Body of pancreas (tissue), 4 donors: ENCODE measurements at regions not wholly inside any gene's neighbourhood (a gene's known extent, or its start where the extent isn't known, plus 50 kb on each side); places are given as distances from the start of the nearest gene placed in this dataset.

Experiments used
- ATAC-seq: fragments of 150-250 bp; one replicate; pipeline ENCODE4 v1.9.1; 2016
- DNase-seq, 4 donors: peaks; one replicate each; pipeline ENCODE4 v3.0.0-alpha.2; 2019
- H3K27ac ChIP-seq, 4 donors: fragments of 200-600 bp; sonication (generic); 1 replicate in 3 of 4; 2 replicates in 1 of 4; pipeline versions ENCODE4 v1.5.1 to v1.6.1; 2016 to 2019; ENCODE audit warnings: mild to moderate bottlenecking in 1 of 4, mixed read lengths in 1 of 4, moderate library complexity in 1 of 4
- H3K27me3 ChIP-seq, 2 donors: fragments of 200-600 bp; sonication (generic); one replicate each; pipeline ENCODE4 v1.6.0; 2016; ENCODE audit warnings: mild to moderate bottlenecking in 1 of 2
- H3K36me3 ChIP-seq, 2 donors: fragments of 200-600 bp; sonication (generic); replicated peaks in 1 of 2; 2 replicates each; pipeline ENCODE4 v1.5.1; 2016; ENCODE audit warnings: low read depth in 2 of 2; ENCODE audit not compliant: insufficient read depth in 1 of 2
- H3K4me1 ChIP-seq: fragments of 200-600 bp; sonication (generic); one replicate; pipeline ENCODE4 v1.6.0; 2016
- H3K4me3 ChIP-seq, 2 donors: fragments of 200-600 bp; sonication (generic); 1 replicate in 1 of 2; 2 replicates in 1 of 2; pipeline ENCODE4 v1.5.1; 2016 to 2019
- H3K9me3 ChIP-seq, 3 donors: fragments of 200-600 bp; sonication (generic); 1 replicate in 2 of 3; 2 replicates in 1 of 3; pipeline ENCODE4 v1.5.1; 2016
- POLR2A ChIP-seq, 3 donors: fragments of 450-650 bp; IDR thresholded peaks; one replicate each; pipeline ENCODE4 v1.6.1; 2016; ENCODE audit warnings: antibody characterized with exemption in 3 of 3, mild to moderate bottlenecking in 2 of 3
- WGBS, 2 donors: methylation state at CpG; one replicate each; pipeline ENCODE4 v1.1.5; 2017; 5-methylcytosine and 5-hydroxymethylcytosine counted together
- intact Hi-C: fragments of 100-400 bp; cut with DNase I; formaldehyde crosslinking; loops from one replicate; pipeline ENCODE4 v1.15.1; 2023
- TF ChIP-seq, protein P1 (sequence below), 7 experiments: fragments of 450-650 bp in 4 of 7; fragments of 200-600 bp in 3 of 7; sonication (generic) in 3 of 7; IDR thresholded peaks; one replicate each; pipeline ENCODE4 v1.5.1; 2016 to 2019; ENCODE audit warnings: antibody characterized with exemption in 7 of 7

DNA sequence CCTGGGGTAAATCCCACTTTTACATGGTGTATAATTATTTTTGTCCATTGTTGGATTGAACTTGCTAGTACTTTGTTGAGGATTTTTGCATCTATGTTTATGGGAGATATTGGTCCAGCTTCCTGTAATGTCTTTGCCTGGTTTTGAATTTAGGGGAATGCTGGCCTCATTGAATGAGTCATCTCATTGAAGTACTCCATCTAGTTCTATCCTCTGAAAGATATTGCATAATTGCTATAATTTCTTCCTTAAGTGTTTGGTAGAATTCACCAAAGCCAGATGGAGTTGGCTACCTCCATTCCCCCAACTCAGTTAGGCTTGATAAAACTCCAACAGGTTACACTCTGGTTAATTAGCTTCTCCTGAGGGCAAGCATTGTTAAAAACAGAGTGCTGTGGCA is 237.4 kb upstream of the TGFBR2 start:
- no peak for ATAC-seq
- Histone ChIP-seq H3K4me1 (peaks cover 12% of the 10 kb centered on the region), H3K27ac (no peak overlapping the region), H3K36me3 (no peaks in the 10 kb centered on the region), H3K27me3 (no peaks in the 10 kb centered on the region), H3K9me3 (no peaks in the 10 kb centered on the region), H3K4me3 (no peak overlapping the region)
- TF ChIP-seq POLR2A (IDR thresholded peaks at IDR 0.05), result no peak
- TF ChIP-seq, protein P1, sequence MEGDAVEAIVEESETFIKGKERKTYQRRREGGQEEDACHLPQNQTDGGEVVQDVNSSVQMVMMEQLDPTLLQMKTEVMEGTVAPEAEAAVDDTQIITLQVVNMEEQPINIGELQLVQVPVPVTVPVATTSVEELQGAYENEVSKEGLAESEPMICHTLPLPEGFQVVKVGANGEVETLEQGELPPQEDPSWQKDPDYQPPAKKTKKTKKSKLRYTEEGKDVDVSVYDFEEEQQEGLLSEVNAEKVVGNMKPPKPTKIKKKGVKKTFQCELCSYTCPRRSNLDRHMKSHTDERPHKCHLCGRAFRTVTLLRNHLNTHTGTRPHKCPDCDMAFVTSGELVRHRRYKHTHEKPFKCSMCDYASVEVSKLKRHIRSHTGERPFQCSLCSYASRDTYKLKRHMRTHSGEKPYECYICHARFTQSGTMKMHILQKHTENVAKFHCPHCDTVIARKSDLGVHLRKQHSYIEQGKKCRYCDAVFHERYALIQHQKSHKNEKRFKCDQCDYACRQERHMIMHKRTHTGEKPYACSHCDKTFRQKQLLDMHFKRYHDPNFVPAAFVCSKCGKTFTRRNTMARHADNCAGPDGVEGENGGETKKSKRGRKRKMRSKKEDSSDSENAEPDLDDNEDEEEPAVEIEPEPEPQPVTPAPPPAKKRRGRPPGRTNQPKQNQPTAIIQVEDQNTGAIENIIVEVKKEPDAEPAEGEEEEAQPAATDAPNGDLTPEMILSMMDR (IDR thresholded peaks at IDR 0.05), result no peak
- intact Hi-C loops, result no loop called here
- no peak for DNase-seq

DNA sequence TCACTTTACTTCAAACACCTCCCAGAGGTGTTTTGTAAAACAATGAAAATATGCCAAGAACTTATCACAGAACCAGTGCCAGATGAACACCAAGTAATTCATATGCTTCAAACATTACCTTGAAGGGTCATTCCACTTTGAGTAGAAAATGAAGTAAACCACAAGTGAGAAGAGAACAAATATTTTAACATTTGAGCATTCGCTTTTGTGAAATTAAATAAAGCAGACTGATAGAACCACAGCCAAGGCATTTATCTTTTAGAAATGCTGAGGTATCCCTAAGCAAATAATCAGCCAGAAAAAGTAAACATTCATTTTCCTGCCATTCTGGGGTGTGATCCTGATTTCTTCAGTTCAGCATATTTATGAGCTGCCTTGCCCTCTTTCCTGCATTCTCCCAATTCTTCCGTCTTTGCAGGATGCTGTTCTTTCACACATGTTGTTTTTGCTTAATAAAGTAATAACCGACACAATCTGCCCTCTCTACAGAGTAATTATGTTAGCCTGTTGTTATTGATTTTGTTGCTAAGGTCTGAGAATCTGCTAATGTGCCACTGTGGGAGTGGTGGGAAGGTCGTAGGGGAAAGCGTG is 235.6 kb upstream of the TGFBR2 start:
- no peaks in the 10 kb centered on the region for H3K27me3 ChIP-seq
- DNase-seq (no peak), ATAC-seq (peak; percentile 45)
- intact Hi-C loops, result no loop called here
- no peak overlapping the region for H3K4me3 ChIP-seq
- peak overlapping the region in 2 of 4 donors; percentile 15 to 27 for H3K27ac ChIP-seq
- H3K36me3 ChIP-seq, result no peaks in the 10 kb centered on the region
- 4 to 16% methylated on average over 5 of the region's 5 CpGs for WGBS, 2 donors
- no peaks in the 10 kb centered on the region for H3K9me3 ChIP-seq
- no peak for TF ChIP-seq POLR2A (IDR thresholded peaks at IDR 0.05)
- TF ChIP-seq, protein P1 (IDR thresholded peaks at IDR 0.05), result no peak
- H3K4me1 ChIP-seq, result peaks cover 12% of the 10 kb centered on the region

DNA sequence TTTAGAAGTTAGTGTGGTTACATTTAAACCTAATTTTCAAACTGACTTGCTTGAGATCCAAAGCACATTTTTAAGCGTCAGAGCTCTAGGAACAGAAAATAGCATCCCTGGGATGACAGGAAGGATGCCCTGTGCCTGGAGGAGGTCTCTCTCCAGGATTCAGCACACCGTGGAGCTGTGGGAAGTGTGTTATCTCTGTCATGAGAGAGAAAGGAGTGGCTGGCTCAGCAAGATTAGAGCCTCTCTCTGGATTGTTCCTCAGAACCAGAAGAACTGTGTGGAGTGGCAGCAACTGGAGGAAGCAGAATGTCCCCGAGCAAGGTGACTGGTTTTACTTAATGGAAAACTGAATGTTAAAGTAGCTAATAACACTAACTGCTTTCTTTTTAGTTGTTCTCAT is 233.6 kb upstream of the TGFBR2 start:
- H3K27ac ChIP-seq, result no peak overlapping the region
- peaks cover 12% of the 10 kb centered on the region for H3K4me1 ChIP-seq
- 48 to 53% methylated on average over 3 of the region's 3 CpGs for WGBS, 2 donors
- H3K9me3 ChIP-seq, result no peaks in the 10 kb centered on the region
- DNase-seq (no peak), ATAC-seq (no peak)
- no peak for TF ChIP-seq POLR2A (IDR thresholded peaks at IDR 0.05)
- TF ChIP-seq, protein P1 (IDR thresholded peaks at IDR 0.05), result no peak
- intact Hi-C loops, result no loop called here
- H3K4me3 ChIP-seq, result no peak overlapping the region
- no peaks in the 10 kb centered on the region for H3K36me3 ChIP-seq
- H3K27me3 ChIP-seq, result no peaks in the 10 kb centered on the region

DNA sequence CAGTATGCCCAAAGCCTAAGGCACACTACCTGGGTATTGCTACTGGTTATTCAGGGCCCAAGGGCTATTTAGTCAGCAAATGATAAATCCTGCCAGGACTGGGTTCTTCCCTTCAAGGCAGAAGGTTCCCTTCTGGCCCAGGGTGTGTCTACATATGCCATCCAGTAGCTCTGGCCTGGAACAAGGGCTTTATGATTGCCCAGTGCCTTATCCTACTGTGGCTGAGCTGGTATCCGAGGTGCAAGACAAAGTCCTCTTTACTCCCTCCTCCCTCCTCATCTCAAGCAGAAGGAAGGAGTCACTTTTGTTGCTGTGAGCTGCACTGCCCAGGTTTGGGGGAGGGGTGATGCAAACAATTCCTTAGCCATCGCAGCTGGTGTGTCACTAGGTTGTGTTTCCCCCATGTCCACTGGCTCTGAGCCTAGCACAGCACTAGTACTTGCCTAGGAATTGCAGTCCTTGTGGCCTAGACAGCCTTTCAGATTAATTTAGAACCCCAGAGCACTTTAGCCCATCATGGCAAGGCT is 221.8 kb upstream of the TGFBR2 start:
- H3K9me3 ChIP-seq, result no peaks in the 10 kb centered on the region
- ATAC-seq, result no peak
- no peaks in the 10 kb centered on the region for H3K36me3 ChIP-seq
- intact Hi-C loops, result no loop called here
- H3K27ac ChIP-seq, result no peak overlapping the region
- no peaks in the 10 kb centered on the region for H3K4me1 ChIP-seq
- no peak for DNase-seq
- H3K27me3 ChIP-seq, result no peaks in the 10 kb centered on the region
- no peak overlapping the region for H3K4me3 ChIP-seq
- TF ChIP-seq POLR2A (IDR thresholded peaks at IDR 0.05), result no peak
- TF ChIP-seq, protein P1 (IDR thresholded peaks at IDR 0.05), result no peak
- 71 to 76% methylated on average over 2 of the region's 2 CpGs for WGBS, 2 donors

DNA sequence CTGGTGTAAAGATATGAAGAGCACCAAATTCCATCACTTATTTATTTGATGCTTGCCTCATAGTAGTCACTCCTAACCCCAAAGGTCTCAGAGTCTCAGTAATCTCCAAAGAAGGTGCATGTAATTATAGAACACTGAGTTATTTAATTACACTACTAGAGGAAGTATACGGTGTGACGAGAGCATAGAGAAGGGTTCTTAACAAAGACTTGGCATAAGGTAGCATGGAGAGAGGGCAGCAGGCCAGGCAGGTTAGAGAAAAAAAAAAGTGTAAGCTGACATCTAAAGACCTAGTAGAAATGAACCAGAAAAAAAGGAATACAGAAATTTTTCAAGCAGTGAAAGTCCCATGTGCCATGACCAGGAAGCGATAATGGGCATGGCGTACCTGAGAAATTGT is 213.3 kb upstream of the TGFBR2 start:
- H3K4me1 ChIP-seq, result no peaks in the 10 kb centered on the region
- no peaks in the 10 kb centered on the region for H3K36me3 ChIP-seq
- intact Hi-C loops, result no loop called here
- H3K27ac ChIP-seq, result no peak overlapping the region
- 73 to 85% methylated on average over 4 of the region's 4 CpGs for WGBS, 2 donors
- TF ChIP-seq, protein P1 (IDR thresholded peaks at IDR 0.05), result no peak
- no peak for TF ChIP-seq POLR2A (IDR thresholded peaks at IDR 0.05)
- DNase-seq (no peak), ATAC-seq (no peak)
- H3K4me3 ChIP-seq, result no peak overlapping the region
- H3K9me3 ChIP-seq, result no peaks in the 10 kb centered on the region
- no peaks in the 10 kb centered on the region for H3K27me3 ChIP-seq
